Muscle layer of colon (tissue), 2 donors: ENCODE measurements at regions not wholly inside any gene's neighbourhood (a gene's known extent, or its start where the extent isn't known, plus 50 kb on each side); places are given as distances from the start of the nearest gene placed in this dataset.

Experiments used
- H3K27ac ChIP-seq: one replicate; pipeline ENCODE4 v1.7.0; 2013; ENCODE audit warnings: low read depth, mild to moderate bottlenecking, low read length, moderate library complexity
- H3K27me3 ChIP-seq, 2 donors: one replicate each; pipeline ENCODE4 v1.7.0; 2013; ENCODE audit warnings: low read length in 2 of 2, mild to moderate bottlenecking in 2 of 2; ENCODE audit not compliant: insufficient read depth in 2 of 2, control insufficient read depth in 1 of 2
- H3K36me3 ChIP-seq: one replicate; pipeline ENCODE4 v1.7.0; 2013; ENCODE audit warnings: mild to moderate bottlenecking, low read length; ENCODE audit not compliant: insufficient read depth
- H3K4me1 ChIP-seq: one replicate; pipeline ENCODE4 v1.7.0; 2013; ENCODE audit warnings: mild to moderate bottlenecking, low read length; ENCODE audit not compliant: insufficient read depth
- H3K4me3 ChIP-seq, 2 donors: one replicate each; pipeline ENCODE4 v1.7.0; 2013; ENCODE audit warnings: low read length in 2 of 2, low read depth in 1 of 2, mild to moderate bottlenecking in 1 of 2, moderate library complexity in 1 of 2
- H3K9ac ChIP-seq: one replicate; pipeline ENCODE4 v1.7.0; 2013; ENCODE audit warnings: low read length
- H3K9me3 ChIP-seq: one replicate; pipeline ENCODE4 v1.7.0; 2013; ENCODE audit warnings: mild to moderate bottlenecking, low read length
- donor health status: abdominal sarcoma.
- donor health status: Adenocarcinoma of cecum.

- H3K9me3 ChIP-seq = no peaks in the 10 kb centered on the region
- H3K27me3 ChIP-seq = no peaks in the 10 kb centered on the region
- no peaks in the 10 kb centered on the region for H3K36me3 ChIP-seq
- H3K27ac ChIP-seq = no peak overlapping the region
- H3K9ac ChIP-seq = no peak overlapping the region
- no peaks in the 10 kb centered on the region for H3K4me1 ChIP-seq
- no peak overlapping the region for H3K4me3 ChIP-seq
Observed at GRCh38 chr15:26477044-26477443, 295.8 kb downstream of the GABRB3 start.

GRCh38 chr15:26475554-26475953, 297.3 kb downstream of the GABRB3 start:
- no peaks in the 10 kb centered on the region for H3K4me1 ChIP-seq
- no peak overlapping the region for H3K9ac ChIP-seq
- H3K27me3 ChIP-seq = no peaks in the 10 kb centered on the region
- H3K36me3 ChIP-seq = no peaks in the 10 kb centered on the region
- H3K4me3 ChIP-seq = no peak overlapping the region
- H3K27ac ChIP-seq = no peak overlapping the region
- no peaks in the 10 kb centered on the region for H3K9me3 ChIP-seq

- no peaks in the 10 kb centered on the region for H3K4me1 ChIP-seq
- no peak overlapping the region for H3K9ac ChIP-seq
- H3K4me3 ChIP-seq = no peak overlapping the region
- no peaks in the 10 kb centered on the region for H3K27me3 ChIP-seq
- no peak overlapping the region for H3K27ac ChIP-seq
- no peaks in the 10 kb centered on the region for H3K9me3 ChIP-seq
- no peaks in the 10 kb centered on the region for H3K36me3 ChIP-seq
Observed at GRCh38 chr15:26472661-26473060, 300.2 kb downstream of the GABRB3 start.

GRCh38 chr15:26461847-26462608, 310.8 kb downstream of the GABRB3 start:
- Histone ChIP-seq H3K36me3 (no peaks in the 10 kb centered on the region), H3K4me1 (no peaks in the 10 kb centered on the region), H3K4me3 (no peak overlapping the region), H3K27ac (no peak overlapping the region), H3K27me3 (no peaks in the 10 kb centered on the region), H3K9me3 (no peaks in the 10 kb centered on the region), H3K9ac (no peak overlapping the region)

GRCh38 chr15:26460165-26460564, 312.7 kb downstream of the GABRB3 start:
- no peaks in the 10 kb centered on the region for H3K9me3 ChIP-seq
- H3K9ac ChIP-seq = no peak overlapping the region
- no peak overlapping the region for H3K27ac ChIP-seq
- H3K4me1 ChIP-seq = no peaks in the 10 kb centered on the region
- no peak overlapping the region for H3K4me3 ChIP-seq
- no peaks in the 10 kb centered on the region for H3K36me3 ChIP-seq
- H3K27me3 ChIP-seq = no peaks in the 10 kb centered on the region

- Histone ChIP-seq H3K4me3 (no peak overlapping the region), H3K27me3 (no peaks in the 10 kb centered on the region), H3K9ac (no peak overlapping the region), H3K9me3 (no peaks in the 10 kb centered on the region), H3K27ac (no peak overlapping the region), H3K36me3 (no peaks in the 10 kb centered on the region), H3K4me1 (no peaks in the 10 kb centered on the region)
Observed at GRCh38 chr15:26455828-26456227, 317.0 kb downstream of the GABRB3 start.

GRCh38 chr15:26453914-26454313, 319.0 kb downstream of the GABRB3 start:
- H3K36me3 ChIP-seq = no peaks in the 10 kb centered on the region
- no peaks in the 10 kb centered on the region for H3K4me1 ChIP-seq
- no peaks in the 10 kb centered on the region for H3K9me3 ChIP-seq
- H3K27me3 ChIP-seq = no peaks in the 10 kb centered on the region
- no peak overlapping the region for H3K27ac ChIP-seq
- no peak overlapping the region for H3K9ac ChIP-seq
- no peak overlapping the region for H3K4me3 ChIP-seq

GRCh38 chr15:26451995-26452394, 320.9 kb downstream of the GABRB3 start:
- Histone ChIP-seq H3K27me3 (no peaks in the 10 kb centered on the region), H3K9ac (no peak overlapping the region), H3K9me3 (no peaks in the 10 kb centered on the region), H3K4me1 (no peaks in the 10 kb centered on the region), H3K27ac (no peak overlapping the region), H3K4me3 (no peak overlapping the region), H3K36me3 (no peaks in the 10 kb centered on the region)

GRCh38 chr15:26449291-26449690, 323.6 kb downstream of the GABRB3 start:
- H3K4me3 ChIP-seq = no peak overlapping the region
- H3K4me1 ChIP-seq = no peaks in the 10 kb centered on the region
- H3K9ac ChIP-seq = no peak overlapping the region
- H3K9me3 ChIP-seq = no peaks in the 10 kb centered on the region
- no peaks in the 10 kb centered on the region for H3K36me3 ChIP-seq
- H3K27me3 ChIP-seq = no peaks in the 10 kb centered on the region
- H3K27ac ChIP-seq = no peak overlapping the region

GRCh38 chr15:26443321-26443720, 329.5 kb downstream of the GABRB3 start:
- H3K4me3 ChIP-seq = no peak overlapping the region
- H3K27ac ChIP-seq = no peak overlapping the region
- H3K36me3 ChIP-seq = no peaks in the 10 kb centered on the region
- H3K9me3 ChIP-seq = no peaks in the 10 kb centered on the region
- H3K27me3 ChIP-seq = no peaks in the 10 kb centered on the region
- H3K4me1 ChIP-seq = no peaks in the 10 kb centered on the region
- no peak overlapping the region for H3K9ac ChIP-seq

- Histone ChIP-seq H3K27ac (no peak overlapping the region), H3K9me3 (no peaks in the 10 kb centered on the region), H3K27me3 (no peaks in the 10 kb centered on the region), H3K4me3 (no peak overlapping the region), H3K36me3 (no peaks in the 10 kb centered on the region), H3K9ac (no peak overlapping the region), H3K4me1 (no peaks in the 10 kb centered on the region)
Observed at GRCh38 chr15:26442680-26443079, 330.2 kb downstream of the GABRB3 start.

GRCh38 chr15:26439681-26440080, 333.2 kb downstream of the GABRB3 start:
- Histone ChIP-seq H3K9ac (no peak overlapping the region), H3K27ac (no peak overlapping the region), H3K4me3 (no peak overlapping the region), H3K36me3 (no peaks in the 10 kb centered on the region), H3K4me1 (no peaks in the 10 kb centered on the region), H3K27me3 (no peaks in the 10 kb centered on the region), H3K9me3 (no peaks in the 10 kb centered on the region)
